Inflammatory macrophage treated with lipopolysaccharide for 4 hours (primary cell): ENCODE measurements at regions not wholly inside any gene's neighbourhood (a gene's known extent, or its start where the extent isn't known, plus 50 kb on each side); places are given as distances from the start of the nearest gene placed in this dataset.
A peak's percentile ranks its signal among the peaks of the same experiment; 100 is the strongest.

Source experiments
- DNase-seq: peaks from one replicate; pipeline ENCODE4 v3.0.0-alpha.2; 2020

DNA sequence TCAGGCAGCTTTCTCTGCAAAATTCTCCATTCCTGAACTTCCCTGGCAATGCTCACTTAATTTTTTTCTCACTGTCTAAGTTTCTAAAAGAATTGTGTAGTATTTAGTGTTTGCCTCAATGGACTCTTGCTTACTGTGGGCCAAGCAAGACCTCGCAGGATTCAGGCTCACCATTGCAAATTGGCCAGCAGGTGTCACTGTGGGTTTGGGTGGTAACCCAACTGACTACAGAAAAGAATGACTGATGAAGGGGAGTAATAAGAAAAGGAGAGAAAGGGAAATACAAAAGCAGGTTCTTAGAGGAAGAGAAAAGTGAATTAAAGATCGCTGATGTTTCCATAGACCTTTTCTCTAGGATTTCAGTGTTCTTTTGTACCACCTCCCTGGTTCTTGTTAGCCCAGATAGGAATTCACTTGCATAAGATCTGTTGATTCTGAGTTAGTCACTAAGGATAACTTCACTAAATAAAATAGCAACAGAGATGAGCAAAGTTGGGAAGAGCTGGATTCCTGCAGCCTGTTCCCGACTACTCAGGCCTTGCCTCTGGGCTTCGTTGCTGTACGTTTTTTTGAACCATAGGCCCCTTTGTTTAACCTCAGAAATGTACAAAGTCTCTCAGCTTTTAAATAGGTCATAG lies 386.5 kb upstream of the DDHD1 start:
- peak; percentile 40 for DNase-seq

GRCh38 chr14:53538316-53538881 lies 385.3 kb upstream of the DDHD1 start:
- DNase-seq, result no peak

- no peak for DNase-seq
These were observed 384.5 kb upstream of the DDHD1 start for GRCh38 chr14:53537422-53538315.

DNA sequence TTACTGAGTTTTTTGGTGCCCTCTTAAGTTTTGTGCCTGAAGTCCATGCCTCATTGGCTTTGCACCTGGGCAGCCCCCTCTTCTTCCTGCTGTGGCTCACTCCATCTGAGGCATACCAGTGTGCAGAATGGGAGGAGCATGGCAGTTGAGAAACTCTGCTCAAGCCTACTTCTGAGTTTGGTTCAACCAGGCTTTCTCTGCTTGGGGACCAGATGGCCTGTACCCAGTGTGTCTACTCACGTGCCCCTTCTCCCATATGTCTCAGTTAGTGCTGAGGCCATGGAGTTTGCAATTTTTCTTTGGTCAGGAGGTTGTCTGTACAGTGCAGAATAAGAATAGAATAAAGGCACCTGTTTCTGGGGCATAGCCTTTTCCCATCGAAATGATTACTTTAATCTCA lies 383.3 kb upstream of the DDHD1 start:
- no peak for DNase-seq

GRCh38 chr14:53534841-53535240 lies 381.7 kb upstream of the DDHD1 start:
- no peak for DNase-seq

- no peak for DNase-seq
These were observed 380.4 kb upstream of the DDHD1 start for GRCh38 chr14:53533384-53533970.

GRCh38 chr14:53532853-53533252 lies 379.7 kb upstream of the DDHD1 start:
- DNase-seq, result no peak

DNA sequence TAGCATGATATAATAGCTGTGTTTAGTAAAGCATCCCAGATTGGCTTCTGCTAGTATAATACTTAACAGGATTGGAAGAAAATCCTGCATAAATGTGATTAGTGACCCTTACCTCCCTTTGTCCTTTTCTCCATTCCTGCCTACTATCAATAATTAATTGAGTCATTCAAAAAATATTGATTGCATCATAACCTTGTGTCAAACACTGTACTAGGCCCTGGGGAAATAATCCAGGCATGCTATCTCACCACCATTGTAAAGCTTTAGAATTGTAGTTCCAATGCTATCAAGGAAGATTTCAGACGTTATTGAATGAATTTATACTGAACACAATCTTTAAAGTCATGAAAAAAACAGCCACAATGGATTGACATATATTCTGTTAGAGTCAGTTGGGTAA lies 378.6 kb upstream of the DDHD1 start:
- no peak for DNase-seq

GRCh38 chr14:53531156-53531555 lies 378.0 kb upstream of the DDHD1 start:
- DNase-seq, result no peak

DNA sequence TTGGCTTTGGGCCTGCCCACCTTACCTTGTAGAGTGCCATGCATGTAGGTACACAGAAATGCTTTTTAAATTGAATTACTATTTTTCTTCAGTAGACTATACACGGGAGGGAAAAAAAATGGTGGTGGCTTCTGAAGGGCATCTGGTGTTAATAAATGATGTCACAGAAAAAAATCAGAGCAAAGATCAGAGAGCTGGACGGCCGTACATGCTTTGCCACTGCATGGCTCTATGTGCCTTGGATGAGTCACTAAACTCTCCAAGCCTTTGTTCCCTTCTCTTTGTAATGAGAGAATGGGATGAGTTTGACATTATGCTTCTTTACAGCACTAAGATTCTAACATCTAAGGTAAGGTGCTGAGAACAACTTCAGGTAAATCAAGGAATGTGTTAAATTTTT lies 376.4 kb upstream of the DDHD1 start:
- DNase-seq, result no peak

- DNase-seq, result no peak
These were observed 375.1 kb upstream of the DDHD1 start for GRCh38 chr14:53528185-53528671.

- no peak for DNase-seq
These were observed 373.1 kb upstream of the DDHD1 start for GRCh38 chr14:53526200-53526599.

GRCh38 chr14:53525608-53526007 lies 372.5 kb upstream of the DDHD1 start:
- no peak for DNase-seq

GRCh38 chr14:53524391-53524790 lies 371.3 kb upstream of the DDHD1 start:
- no peak for DNase-seq

DNA sequence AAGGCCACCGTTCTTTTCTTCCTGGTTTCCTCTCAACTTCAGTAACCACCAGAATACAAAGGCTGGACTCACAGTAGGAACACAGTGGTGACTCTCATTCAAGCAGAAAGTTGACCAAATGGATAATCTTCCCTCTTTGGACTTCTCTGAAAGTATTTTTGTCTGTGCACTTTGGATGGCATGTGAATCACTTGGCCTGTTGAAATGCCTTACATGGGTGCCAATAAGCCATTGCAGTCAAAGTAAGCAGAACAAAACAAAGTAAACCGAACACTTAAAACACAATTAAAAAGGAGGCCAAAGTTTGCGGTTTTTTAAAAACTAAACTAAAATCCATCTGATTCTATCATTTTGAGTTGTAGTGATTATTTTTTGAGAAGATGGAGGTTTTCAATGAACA lies 370.1 kb upstream of the DDHD1 start:
- DNase-seq, result no peak

GRCh38 chr14:53520078-53520928 lies 367.2 kb upstream of the DDHD1 start:
- no peak for DNase-seq

GRCh38 chr14:53519137-53519536 lies 366.0 kb upstream of the DDHD1 start:
- DNase-seq, result no peak

DNA sequence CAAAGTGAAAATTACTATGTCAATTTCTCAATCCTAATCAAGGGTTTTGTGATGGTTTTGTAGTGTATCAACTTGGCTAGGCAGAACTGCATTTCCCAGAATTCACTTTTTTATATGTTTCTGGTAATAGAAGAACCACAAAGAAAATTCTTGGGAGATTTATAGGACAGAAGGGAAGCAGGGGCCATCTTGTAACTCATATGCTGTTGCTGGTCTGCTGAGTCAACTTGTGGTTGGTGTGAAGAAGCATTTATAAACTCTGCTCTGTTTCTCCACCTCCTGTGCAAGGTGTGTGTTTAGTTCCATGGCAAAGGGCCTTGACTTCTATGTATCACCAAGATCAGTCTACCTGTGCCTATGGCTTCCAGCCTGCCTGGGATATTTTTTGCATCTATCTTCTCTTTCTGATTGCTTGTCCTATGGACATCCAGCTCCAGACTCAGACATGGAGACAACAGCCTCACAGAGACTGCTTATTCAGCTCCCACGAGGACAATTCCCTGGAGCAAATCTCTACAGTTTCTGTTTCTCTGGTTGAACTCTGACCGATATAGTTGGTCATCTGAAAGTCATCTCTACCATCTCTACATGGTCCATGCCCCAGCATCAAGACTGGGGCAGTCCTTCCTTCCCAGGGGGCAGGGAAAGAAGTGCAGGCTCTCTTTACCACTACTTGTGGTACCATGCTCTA lies 364.3 kb upstream of the DDHD1 start:
- DNase-seq, result no peak

- no peak for DNase-seq
These were observed 363.2 kb upstream of the DDHD1 start for GRCh38 chr14:53516261-53516774.

- no peak for DNase-seq
These were observed 362.2 kb upstream of the DDHD1 start for GRCh38 chr14:53515276-53515675.

GRCh38 chr14:53514197-53514596 lies 361.1 kb upstream of the DDHD1 start:
- no peak for DNase-seq
